Muscle layer of colon (tissue), 2 donors: ENCODE measurements at regions not wholly inside any gene's neighbourhood (a gene's known extent, or its start where the extent isn't known, plus 50 kb on each side); places are given as distances from the start of the nearest gene placed in this dataset.

ENCODE experiments used
- H3K27ac ChIP-seq: one replicate; pipeline ENCODE4 v1.7.0; 2013; ENCODE audit warnings: low read depth, mild to moderate bottlenecking, low read length, moderate library complexity
- H3K27me3 ChIP-seq, 2 donors: one replicate each; pipeline ENCODE4 v1.7.0; 2013; ENCODE audit warnings: low read length in 2 of 2, mild to moderate bottlenecking in 2 of 2; ENCODE audit not compliant: insufficient read depth in 2 of 2, control insufficient read depth in 1 of 2
- H3K36me3 ChIP-seq: one replicate; pipeline ENCODE4 v1.7.0; 2013; ENCODE audit warnings: mild to moderate bottlenecking, low read length; ENCODE audit not compliant: insufficient read depth
- H3K4me1 ChIP-seq: one replicate; pipeline ENCODE4 v1.7.0; 2013; ENCODE audit warnings: mild to moderate bottlenecking, low read length; ENCODE audit not compliant: insufficient read depth
- H3K4me3 ChIP-seq, 2 donors: one replicate each; pipeline ENCODE4 v1.7.0; 2013; ENCODE audit warnings: low read length in 2 of 2, low read depth in 1 of 2, mild to moderate bottlenecking in 1 of 2, moderate library complexity in 1 of 2
- H3K9ac ChIP-seq: one replicate; pipeline ENCODE4 v1.7.0; 2013; ENCODE audit warnings: low read length
- H3K9me3 ChIP-seq: one replicate; pipeline ENCODE4 v1.7.0; 2013; ENCODE audit warnings: mild to moderate bottlenecking, low read length
- donor health status: abdominal sarcoma.
- donor health status: Adenocarcinoma of cecum.

DNA sequence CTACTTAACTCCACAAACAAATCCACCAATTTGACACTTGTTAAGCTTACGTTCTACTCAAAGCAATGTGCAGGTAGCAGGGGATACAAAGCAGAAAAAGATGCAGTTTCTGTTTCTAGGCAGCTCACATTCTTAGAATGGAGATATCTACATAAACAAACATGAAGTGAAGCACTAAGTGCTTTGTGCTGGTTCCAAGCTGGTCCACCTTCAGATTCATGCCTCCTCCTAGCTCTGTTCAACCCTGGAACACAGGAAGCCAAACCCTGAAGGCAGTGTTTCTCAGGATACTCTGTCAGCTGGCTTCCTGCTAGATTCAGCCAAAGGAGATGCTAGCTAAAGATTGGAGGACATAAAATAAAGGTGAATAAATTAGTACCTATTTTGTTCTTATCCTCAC lies 55.3 kb upstream of the NOL4 start:
- Histone ChIP-seq H3K9ac (no peak overlapping the region), H3K9me3 (no peaks in the 10 kb centered on the region), H3K27ac (no peak overlapping the region), H3K4me3 (no peak overlapping the region), H3K36me3 (no peaks in the 10 kb centered on the region), H3K4me1 (no peaks in the 10 kb centered on the region), H3K27me3 (no peaks in the 10 kb centered on the region)

DNA sequence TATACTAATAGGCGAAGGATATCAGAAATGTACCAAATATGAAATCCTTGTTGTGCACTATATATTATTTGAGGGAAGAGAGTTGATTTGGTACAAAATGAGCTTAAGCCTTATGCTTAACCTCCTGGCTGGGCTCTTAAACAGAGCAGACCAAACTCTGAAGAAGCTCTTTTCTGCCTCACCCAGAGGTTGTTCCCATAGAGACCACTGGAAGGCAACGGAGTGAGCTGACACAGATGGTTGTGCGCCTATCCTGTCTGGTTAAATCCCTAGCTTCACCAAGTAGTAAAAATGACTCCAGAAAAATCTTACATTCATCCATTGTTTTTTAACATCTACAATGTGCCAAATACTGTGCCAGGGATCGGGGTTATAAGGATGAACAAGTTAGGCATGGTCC lies 55.9 kb upstream of the NOL4 start:
- Histone ChIP-seq H3K4me1 (no peaks in the 10 kb centered on the region), H3K9ac (no peak overlapping the region), H3K27ac (no peak overlapping the region), H3K36me3 (no peaks in the 10 kb centered on the region), H3K27me3 (no peaks in the 10 kb centered on the region), H3K4me3 (no peak overlapping the region), H3K9me3 (no peaks in the 10 kb centered on the region)

DNA sequence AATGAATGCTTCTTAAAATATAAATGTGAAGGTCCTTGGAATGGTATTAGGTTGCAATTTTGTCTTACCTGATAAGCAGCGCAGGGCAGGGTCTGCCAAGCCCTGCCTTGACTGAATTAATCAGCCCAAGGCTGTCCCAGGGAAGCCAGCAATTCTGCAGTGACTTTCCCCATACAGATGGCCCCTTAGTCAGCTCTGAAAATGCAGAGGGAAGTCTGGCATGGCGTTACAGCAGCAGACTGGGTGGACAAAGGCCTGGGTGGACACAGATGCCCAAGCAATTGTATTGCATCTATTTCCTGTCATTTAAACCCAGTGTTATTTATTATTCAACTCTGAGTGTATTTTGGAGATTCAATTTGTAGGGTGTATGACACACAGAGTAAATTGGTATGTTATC lies 56.6 kb upstream of the NOL4 start:
- no peaks in the 10 kb centered on the region for H3K9me3 ChIP-seq
- H3K9ac ChIP-seq = no peak overlapping the region
- H3K36me3 ChIP-seq = no peaks in the 10 kb centered on the region
- no peaks in the 10 kb centered on the region for H3K4me1 ChIP-seq
- no peak overlapping the region for H3K4me3 ChIP-seq
- H3K27ac ChIP-seq = no peak overlapping the region
- H3K27me3 ChIP-seq = no peaks in the 10 kb centered on the region

DNA sequence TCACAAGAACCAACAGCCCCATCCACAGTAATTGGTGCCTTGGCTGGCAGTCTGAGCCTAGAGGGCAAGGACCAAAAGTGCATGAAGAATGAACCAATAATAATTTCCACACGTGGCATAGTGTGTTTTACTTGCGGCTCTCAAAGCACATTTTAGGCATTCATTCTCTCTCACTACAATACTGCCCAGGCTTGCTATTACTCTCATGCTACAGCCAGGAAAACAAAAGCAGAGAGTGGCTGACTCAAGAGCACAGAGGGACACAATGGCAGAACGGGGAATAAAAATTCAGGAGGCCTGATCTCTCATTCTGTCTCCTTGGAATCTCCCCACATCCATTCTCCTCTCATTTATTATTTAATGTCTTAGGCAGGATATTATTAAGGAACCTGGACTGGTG lies 57.0 kb upstream of the NOL4 start:
- no peaks in the 10 kb centered on the region for H3K4me1 ChIP-seq
- no peak overlapping the region for H3K4me3 ChIP-seq
- H3K27ac ChIP-seq = no peak overlapping the region
- no peaks in the 10 kb centered on the region for H3K36me3 ChIP-seq
- no peak overlapping the region for H3K9ac ChIP-seq
- no peaks in the 10 kb centered on the region for H3K27me3 ChIP-seq
- H3K9me3 ChIP-seq = no peaks in the 10 kb centered on the region

DNA sequence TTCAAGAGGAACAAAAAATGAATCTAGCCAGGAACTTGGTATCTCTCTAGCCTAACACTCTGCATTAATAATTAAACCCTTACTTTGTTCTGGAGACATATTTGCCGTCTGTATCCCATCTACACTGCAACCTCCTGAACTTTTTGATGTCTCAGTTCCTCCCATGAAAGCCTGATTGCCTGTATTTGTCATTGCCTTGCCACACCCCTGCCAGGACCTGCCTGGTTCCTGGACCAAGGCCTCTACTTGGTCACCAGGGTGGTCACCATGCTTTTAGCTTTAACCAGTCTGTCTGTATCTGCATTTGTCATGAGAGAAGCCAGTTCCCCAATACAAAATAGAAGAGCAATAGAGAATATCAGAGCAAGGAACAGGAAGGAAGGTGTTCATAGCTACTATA lies 58.8 kb upstream of the NOL4 start:
- no peaks in the 10 kb centered on the region for H3K36me3 ChIP-seq
- H3K27me3 ChIP-seq = no peaks in the 10 kb centered on the region
- no peak overlapping the region for H3K27ac ChIP-seq
- H3K9ac ChIP-seq = no peak overlapping the region
- H3K9me3 ChIP-seq = no peaks in the 10 kb centered on the region
- no peak overlapping the region for H3K4me3 ChIP-seq
- H3K4me1 ChIP-seq = no peaks in the 10 kb centered on the region

DNA sequence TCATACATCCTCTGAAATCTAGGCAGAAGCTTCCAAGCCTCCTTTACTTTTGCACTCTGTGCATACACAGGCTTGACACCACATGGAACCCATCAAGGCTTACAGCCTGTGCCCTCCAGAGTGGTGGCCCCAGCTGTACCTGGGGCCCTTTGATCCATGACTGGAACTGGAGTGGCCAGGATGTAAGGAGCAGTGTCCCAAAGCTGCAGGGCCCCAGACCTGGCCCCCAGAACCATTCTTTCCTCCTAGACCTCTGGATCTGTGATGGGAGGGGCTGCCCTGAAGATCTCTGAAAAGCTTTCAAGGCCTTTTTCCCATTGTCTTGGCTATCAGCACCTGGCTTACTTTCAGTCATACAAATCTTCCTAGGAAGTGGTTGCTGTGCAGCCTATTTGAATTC lies 63.1 kb upstream of the NOL4 start:
- Histone ChIP-seq H3K27ac (no peak overlapping the region), H3K27me3 (no peaks in the 10 kb centered on the region), H3K9me3 (no peaks in the 10 kb centered on the region), H3K36me3 (no peaks in the 10 kb centered on the region), H3K4me3 (no peak overlapping the region), H3K4me1 (no peaks in the 10 kb centered on the region), H3K9ac (no peak overlapping the region)

DNA sequence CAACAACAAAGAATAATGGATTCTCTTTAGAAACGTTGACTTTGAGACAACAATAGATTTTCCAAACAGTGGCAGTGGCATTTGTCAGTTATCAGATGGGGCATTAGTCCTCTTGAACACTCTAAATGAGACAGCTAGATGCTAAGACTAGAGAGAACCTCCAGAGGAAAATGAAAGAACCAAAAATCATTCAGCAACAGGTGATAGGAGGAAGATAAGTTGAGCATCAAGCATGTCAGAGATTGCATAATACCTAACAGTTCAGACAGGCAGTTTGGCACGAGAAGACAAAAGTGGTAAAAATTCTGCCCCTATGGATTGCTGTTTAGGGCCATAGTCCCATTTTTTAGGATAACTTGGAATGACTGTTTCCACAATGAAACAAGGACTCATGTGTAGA lies 67.9 kb upstream of the NOL4 start:
- Histone ChIP-seq H3K9me3 (no peaks in the 10 kb centered on the region), H3K36me3 (no peaks in the 10 kb centered on the region), H3K9ac (no peak overlapping the region), H3K4me1 (no peaks in the 10 kb centered on the region), H3K27me3 (no peaks in the 10 kb centered on the region), H3K27ac (no peak overlapping the region), H3K4me3 (no peak overlapping the region)

DNA sequence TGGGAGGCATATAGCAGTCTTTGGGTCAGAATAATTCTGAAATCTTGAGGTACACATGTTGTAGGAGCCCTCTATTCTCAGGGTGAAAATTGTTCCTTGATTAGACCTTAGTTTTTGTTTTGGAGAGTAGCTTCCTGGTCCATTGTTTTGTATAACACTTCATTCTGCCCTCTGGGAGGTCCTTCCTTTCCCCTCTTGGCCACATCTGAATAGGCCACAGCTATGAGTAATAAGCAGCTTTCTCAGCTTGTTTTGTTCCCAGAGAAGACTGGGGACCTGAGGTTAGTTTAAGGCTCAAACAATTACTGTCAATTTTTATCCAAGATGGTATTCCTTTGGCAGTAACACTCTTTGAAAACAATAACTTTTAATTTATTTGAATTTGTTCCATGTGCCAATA lies 72.6 kb upstream of the NOL4 start:
- Histone ChIP-seq H3K9ac (no peak overlapping the region), H3K9me3 (no peaks in the 10 kb centered on the region), H3K36me3 (no peaks in the 10 kb centered on the region), H3K27me3 (no peaks in the 10 kb centered on the region), H3K4me1 (no peaks in the 10 kb centered on the region), H3K27ac (no peak overlapping the region), H3K4me3 (no peak overlapping the region)

DNA sequence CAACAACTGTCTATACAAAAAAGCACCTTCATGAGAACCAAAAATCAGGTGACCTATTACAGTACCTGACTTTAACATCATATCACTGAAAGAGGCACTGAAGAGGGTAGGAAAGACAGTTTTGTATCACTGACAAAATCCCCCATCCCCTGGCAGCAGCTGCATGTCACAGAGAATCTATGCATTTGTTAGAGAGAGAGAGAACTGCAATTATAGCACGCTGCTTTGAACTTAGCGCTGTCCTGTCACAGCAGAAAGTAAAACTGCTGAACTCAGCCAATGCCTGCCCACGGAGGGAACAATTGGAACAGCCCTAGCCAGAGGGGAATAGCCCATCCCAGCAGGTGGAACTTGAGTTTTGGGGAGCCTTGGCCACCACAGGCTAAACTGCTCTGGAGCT lies 75.1 kb upstream of the NOL4 start:
- Histone ChIP-seq H3K9ac (no peak overlapping the region), H3K4me3 (no peak overlapping the region), H3K36me3 (no peaks in the 10 kb centered on the region), H3K4me1 (no peaks in the 10 kb centered on the region), H3K27ac (no peak overlapping the region), H3K9me3 (no peaks in the 10 kb centered on the region), H3K27me3 (no peaks in the 10 kb centered on the region)

DNA sequence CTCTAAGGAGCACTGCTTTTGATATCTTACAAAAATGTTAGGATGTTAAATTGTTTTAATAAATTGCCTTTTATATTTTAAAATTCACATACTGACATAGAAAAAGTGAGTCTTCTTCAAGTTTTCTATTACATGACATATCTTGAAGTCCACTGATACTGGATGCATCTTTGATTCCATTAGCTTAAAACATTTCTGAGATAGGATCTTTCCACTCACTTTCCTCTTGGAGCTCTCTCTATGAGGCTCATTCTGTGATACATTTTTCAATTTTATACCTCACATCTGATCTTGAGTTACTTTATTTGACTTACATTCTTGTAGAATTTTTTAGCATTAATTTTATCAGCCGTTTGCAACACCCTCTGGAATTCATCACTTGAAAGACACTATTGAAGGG lies 86.8 kb upstream of the NOL4 start:
- H3K9ac ChIP-seq = no peak overlapping the region

DNA sequence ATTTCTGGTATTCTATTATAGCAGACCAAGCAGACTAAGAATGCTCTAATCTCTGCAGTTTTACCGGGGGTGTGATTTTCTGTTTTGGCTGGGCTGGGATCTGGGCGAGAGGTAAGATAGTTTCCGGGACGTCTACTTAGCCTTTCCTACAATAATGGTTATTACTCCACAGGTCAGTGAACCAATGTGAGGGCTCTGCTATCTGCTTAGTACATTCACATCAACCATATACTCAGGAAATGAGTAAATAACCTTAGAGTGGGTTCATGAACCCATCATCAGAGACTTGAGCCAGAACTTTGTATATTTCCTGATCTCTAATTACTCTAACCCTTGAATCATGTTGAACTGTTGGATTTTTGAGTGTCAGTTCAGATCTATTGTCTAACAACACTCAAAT lies 90.1 kb upstream of the NOL4 start:
- H3K4me3 ChIP-seq = no peak overlapping the region
- H3K36me3 ChIP-seq = no peaks in the 10 kb centered on the region
- H3K27ac ChIP-seq = no peak overlapping the region
- no peaks in the 10 kb centered on the region for H3K27me3 ChIP-seq
- no peaks in the 10 kb centered on the region for H3K4me1 ChIP-seq
- no peaks in the 10 kb centered on the region for H3K9me3 ChIP-seq
- no peak overlapping the region for H3K9ac ChIP-seq

More for the DNA sequence above, 86.8 kb upstream of the NOL4 start:
- no peaks in the 10 kb centered on the region for H3K4me1 ChIP-seq
- no peaks in the 10 kb centered on the region for H3K36me3 ChIP-seq
- no peak overlapping the region for H3K27ac ChIP-seq
- H3K9me3 ChIP-seq = no peaks in the 10 kb centered on the region
- no peak overlapping the region for H3K4me3 ChIP-seq
- H3K27me3 ChIP-seq = no peaks in the 10 kb centered on the region

DNA sequence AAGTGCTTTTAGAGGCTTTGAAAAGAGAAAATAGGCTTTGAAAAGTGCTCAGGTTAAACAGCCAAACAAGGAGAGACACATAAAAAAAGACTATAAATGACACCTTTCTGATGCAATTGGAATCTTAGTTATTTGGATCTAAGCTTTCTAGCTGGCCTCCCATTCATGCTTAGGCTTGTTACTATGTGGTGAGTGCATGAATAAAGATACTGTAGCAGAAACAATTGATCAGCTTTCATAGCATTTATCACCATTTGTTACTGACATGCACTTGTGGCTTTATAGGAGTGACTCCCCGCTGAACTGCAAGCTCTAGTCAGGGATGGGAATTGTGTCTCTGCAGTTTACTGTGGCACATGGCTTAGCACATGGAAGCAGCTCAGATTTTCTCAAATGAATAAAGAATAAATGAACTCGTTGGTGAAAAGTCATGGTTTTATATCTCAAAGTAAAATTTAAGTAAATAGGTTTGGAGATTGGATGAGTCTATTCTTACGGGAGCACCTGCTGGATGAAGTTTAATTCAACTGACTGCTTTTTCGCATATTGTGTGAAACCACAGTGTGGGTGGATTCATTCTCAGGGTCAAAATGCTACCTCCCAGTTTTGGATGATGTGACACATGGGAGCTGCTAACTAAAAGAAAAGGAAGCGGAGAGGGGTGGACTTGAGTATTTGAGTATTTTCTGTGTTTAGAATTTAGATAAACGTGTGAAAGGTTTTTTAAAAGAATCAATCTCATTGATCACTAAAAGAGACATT lies 91.1 kb upstream of the NOL4 start:
- H3K27me3 ChIP-seq = no peaks in the 10 kb centered on the region
- H3K9me3 ChIP-seq = no peaks in the 10 kb centered on the region
- H3K4me1 ChIP-seq = no peaks in the 10 kb centered on the region
- H3K4me3 ChIP-seq = no peak overlapping the region
- H3K27ac ChIP-seq = no peak overlapping the region
- no peak overlapping the region for H3K9ac ChIP-seq
- no peaks in the 10 kb centered on the region for H3K36me3 ChIP-seq
